ENCODE measurements at regions not wholly inside any gene's neighbourhood (a gene's known extent, or its start where the extent isn't known, plus 50 kb on each side); places are given as distances from the start of the nearest gene placed in this dataset.

DNA sequence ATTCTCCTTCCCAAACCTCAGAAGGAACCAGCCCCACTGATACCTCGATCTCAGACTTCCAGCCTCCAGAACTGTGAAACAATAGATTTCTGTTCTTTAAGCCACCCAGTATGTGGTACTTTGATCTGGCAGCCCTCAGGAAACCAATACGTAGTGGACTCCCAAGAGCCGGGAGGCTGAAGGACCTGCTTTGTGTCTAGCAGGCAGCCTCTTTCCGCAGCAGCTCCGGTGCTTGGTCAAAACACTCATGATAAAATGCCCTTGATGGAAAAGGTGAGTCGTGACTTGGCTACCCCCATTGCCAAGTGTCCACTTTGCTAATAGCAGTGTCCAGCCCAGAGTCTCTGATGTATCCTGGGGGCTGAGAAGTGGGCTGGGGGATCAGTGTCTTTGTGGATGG is 158.8 kb upstream of the TMTC4 start:
- no peak overlapping the region for H3K14ac ChIP-seq (replicated peaks; ENCODE audit: low read depth, low read length)
- WGBS, 2 experiments (ENCODE audit: extremely low coverage in 2 of 2, insufficient read length in 1 of 2): 88% methylated on average over 2 of the region's 6 CpGs; no CpG with 5 or more reads in 1 of the 2 experiments
- H3K9me3 ChIP-seq (ENCODE audit: control insufficient read depth, insufficient read depth, low read length): no peaks in the 10 kb centered on the region
- no peak overlapping the region for H3K56ac ChIP-seq (ENCODE audit: extremely low read depth, insufficient read depth, low read length)
- dilution Hi-C loops (cut with HindIII; ENCODE audit: low sequenced_read_pairs, unreplicated experiment): no loop called here
- no peaks in the 10 kb centered on the region for H3K4me1 ChIP-seq (ENCODE audit: control insufficient read depth, insufficient read depth, low read length)
- no peak overlapping the region for H2BK20ac ChIP-seq (ENCODE audit: low read depth, low read length)
- no peaks in the 10 kb centered on the region for H3K27me3 ChIP-seq (ENCODE audit: control insufficient read depth, insufficient read depth, low read length)
- H3K4ac ChIP-seq (ENCODE audit: low read depth, low read length): no peak overlapping the region
- no peak overlapping the region for H4K8ac ChIP-seq (ENCODE audit: low read depth in 2 of 2, low read length in 2 of 2)
- H3K23ac ChIP-seq (ENCODE audit: low read depth, low read length): no peak overlapping the region
- H3K4me3 ChIP-seq (ENCODE audit: insufficient read depth, low read depth, low read length): no peak overlapping the region
- H2BK120ac ChIP-seq (ENCODE audit: low read depth, low read length): no peak overlapping the region
- H2BK5ac ChIP-seq (ENCODE audit: low read depth, low read length, poor library complexity, severe bottlenecking): no peak overlapping the region
- ChIA-PET POLR2A (ENCODE audit: unreplicated experiment) (no interaction called here), CTCF (no interaction called here)
- no peak overlapping the region for H2BK15ac ChIP-seq (ENCODE audit: low read depth, low read length)
- H2AK9ac ChIP-seq (replicated peaks; ENCODE audit: low read depth, low read length, poor library complexity): no peak overlapping the region
- TF ChIP-seq, protein P1, sequence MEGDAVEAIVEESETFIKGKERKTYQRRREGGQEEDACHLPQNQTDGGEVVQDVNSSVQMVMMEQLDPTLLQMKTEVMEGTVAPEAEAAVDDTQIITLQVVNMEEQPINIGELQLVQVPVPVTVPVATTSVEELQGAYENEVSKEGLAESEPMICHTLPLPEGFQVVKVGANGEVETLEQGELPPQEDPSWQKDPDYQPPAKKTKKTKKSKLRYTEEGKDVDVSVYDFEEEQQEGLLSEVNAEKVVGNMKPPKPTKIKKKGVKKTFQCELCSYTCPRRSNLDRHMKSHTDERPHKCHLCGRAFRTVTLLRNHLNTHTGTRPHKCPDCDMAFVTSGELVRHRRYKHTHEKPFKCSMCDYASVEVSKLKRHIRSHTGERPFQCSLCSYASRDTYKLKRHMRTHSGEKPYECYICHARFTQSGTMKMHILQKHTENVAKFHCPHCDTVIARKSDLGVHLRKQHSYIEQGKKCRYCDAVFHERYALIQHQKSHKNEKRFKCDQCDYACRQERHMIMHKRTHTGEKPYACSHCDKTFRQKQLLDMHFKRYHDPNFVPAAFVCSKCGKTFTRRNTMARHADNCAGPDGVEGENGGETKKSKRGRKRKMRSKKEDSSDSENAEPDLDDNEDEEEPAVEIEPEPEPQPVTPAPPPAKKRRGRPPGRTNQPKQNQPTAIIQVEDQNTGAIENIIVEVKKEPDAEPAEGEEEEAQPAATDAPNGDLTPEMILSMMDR (conservative IDR thresholded peaks at IDR 0.05; ENCODE audit: low read depth, low read length): no peak
- no peak for TF ChIP-seq RCOR1 (IDR thresholded peaks at IDR 0.05; ENCODE audit: insufficient replicate concordance, low read length)
- H4K5ac ChIP-seq (ENCODE audit: low read depth, low read length): no peak overlapping the region
- no peak for DNase-seq
- no peak overlapping the region for H2AK5ac ChIP-seq (ENCODE audit: low read depth, low read length)
- no peaks in the 10 kb centered on the region for H3K36me3 ChIP-seq (ENCODE audit: control insufficient read depth, insufficient read depth, low read length)
- H3K27ac ChIP-seq (ENCODE audit: insufficient read depth, low read length): no peak overlapping the region
- no TSS peak for BruUV-seq (replicated peaks)
- H3K9ac ChIP-seq (ENCODE audit: low read depth, low read length): no peak overlapping the region
- H3K18ac ChIP-seq (ENCODE audit: low read depth, low read length): no peak overlapping the region
- H3K9me1 ChIP-seq (ENCODE audit: insufficient read depth, low read length): no peaks in the 10 kb centered on the region
- H4K91ac ChIP-seq (ENCODE audit: insufficient read depth, low read depth, low read length): no peak overlapping the region
- H3K79me1 ChIP-seq (ENCODE audit: low read depth in 1 of 2, low read length in 2 of 2): no peaks in the 10 kb centered on the region
- no peaks in the 10 kb centered on the region for H4K20me1 ChIP-seq (ENCODE audit: insufficient read depth, low read length)
- in situ Hi-C loops (cut with MboI; ENCODE audit: low sequenced_read_pairs): no loop called here
- no peak for ATAC-seq (ENCODE audit: low read depth)
- no peak overlapping the region for H2AFZ ChIP-seq (replicated peaks; ENCODE audit: low read length, poor library complexity)
- no peak overlapping the region for H3K4me2 ChIP-seq (ENCODE audit: low read depth, low read length)
- intact Hi-C loops (cut with micrococcal nuclease): no loop called here
